DMS53 treated with DMSO at 0.1 percent for 48 hours (cell line): ENCODE measurements at regions not wholly inside any gene's neighbourhood (a gene's known extent, or its start where the extent isn't known, plus 50 kb on each side); places are given as distances from the start of the nearest gene placed in this dataset.

Source experiments
- DNase-seq: peaks from one replicate; lab custom pipeline; 2025; ENCODE audit not compliant: unreplicated experiment; lab: John Stamatoyannopoulos, UW

- DNase-seq = no peak
Measured at GRCh38 chr10:108465871-108466641, 1301.5 kb upstream of the SORCS1 start.

GRCh38 chr10:108462005-108462404 lies 1297.5 kb upstream of the SORCS1 start:
- DNase-seq = no peak

GRCh38 chr10:108454793-108455192 lies 1290.3 kb upstream of the SORCS1 start:
- no peak for DNase-seq

- no peak for DNase-seq
Measured at GRCh38 chr10:108454224-108454623, 1289.7 kb upstream of the SORCS1 start.

GRCh38 chr10:108453166-108453565 lies 1288.7 kb upstream of the SORCS1 start:
- DNase-seq = no peak

GRCh38 chr10:108452533-108452932 lies 1288.0 kb upstream of the SORCS1 start:
- DNase-seq = no peak

GRCh38 chr10:108450280-108450679 lies 1285.8 kb upstream of the SORCS1 start:
- no peak for DNase-seq

- DNase-seq = no peak
Measured at GRCh38 chr10:108445746-108446145, 1281.2 kb upstream of the SORCS1 start.

- DNase-seq = no peak
Measured at GRCh38 chr10:108443636-108444035, 1279.1 kb upstream of the SORCS1 start.

- DNase-seq = no peak
Measured at GRCh38 chr10:108439397-108439796, 1274.9 kb upstream of the SORCS1 start.

GRCh38 chr10:108436096-108436495 lies 1271.6 kb upstream of the SORCS1 start:
- no peak for DNase-seq

GRCh38 chr10:108434559-108435252 lies 1270.2 kb upstream of the SORCS1 start:
- DNase-seq = no peak

- no peak for DNase-seq
Measured at GRCh38 chr10:108427146-108427545, 1262.6 kb upstream of the SORCS1 start.

GRCh38 chr10:108425283-108425964 lies 1260.9 kb upstream of the SORCS1 start:
- DNase-seq = no peak

- no peak for DNase-seq
Measured at GRCh38 chr10:108424656-108425055, 1260.2 kb upstream of the SORCS1 start.

- DNase-seq = no peak
Measured at GRCh38 chr10:108422286-108422685, 1257.8 kb upstream of the SORCS1 start.

GRCh38 chr10:108421266-108421665 lies 1256.8 kb upstream of the SORCS1 start:
- DNase-seq = peak; percentile 19

- no peak for DNase-seq
Measured at GRCh38 chr10:108413954-108414353, 1249.4 kb upstream of the SORCS1 start.

GRCh38 chr10:108412323-108412722 lies 1247.8 kb upstream of the SORCS1 start:
- DNase-seq = no peak

GRCh38 chr10:108411894-108412293 lies 1247.4 kb upstream of the SORCS1 start:
- no peak for DNase-seq

- DNase-seq = no peak
Measured at GRCh38 chr10:108411206-108411605, 1246.7 kb upstream of the SORCS1 start.

- DNase-seq = no peak
Measured at GRCh38 chr10:108410236-108410635, 1245.7 kb upstream of the SORCS1 start.
